Upper lobe of left lung (tissue), 6 donors: ENCODE measurements at regions not wholly inside any gene's neighbourhood (a gene's known extent, or its start where the extent isn't known, plus 50 kb on each side); places are given as distances from the start of the nearest gene placed in this dataset.

Experiments
- ATAC-seq, 2 donors: fragments of 200-7000 bp; cut with Tn5 transposase; one replicate each; pipeline ENCODE4 v1.9.1; 2022; ENCODE audit warnings: mild to moderate bottlenecking in 2 of 2, moderate library complexity in 2 of 2; ENCODE audit not compliant: low FRiP score in 2 of 2
- DNase-seq, 2 donors: peaks; one replicate each; pipeline ENCODE4 v3.0.0-alpha.2; 2019 to 2020
- H3K27ac ChIP-seq, 4 donors: fragments of 200-600 bp; sonication (generic); one replicate each; pipeline ENCODE4 v1.5.1; 2016 to 2019
- H3K27me3 ChIP-seq, 4 donors: fragments of 200-600 bp; sonication (generic); one replicate each; pipeline ENCODE4 v1.5.1; 2017 to 2019
- H3K36me3 ChIP-seq, 4 donors: fragments of 200-600 bp; sonication (generic); one replicate each; pipeline ENCODE4 v1.5.1; 2016 to 2019
- H3K4me1 ChIP-seq, 4 donors: fragments of 200-600 bp; sonication (generic); one replicate each; pipeline ENCODE4 v1.5.1; 2018 to 2019
- H3K4me3 ChIP-seq, 4 donors: fragments of 200-600 bp; sonication (generic); one replicate each; pipeline ENCODE4 v1.5.1; 2017 to 2019; ENCODE audit warnings: mild to moderate bottlenecking in 2 of 4, moderate library complexity in 1 of 4
- H3K9me3 ChIP-seq, 4 donors: fragments of 200-600 bp; sonication (generic); one replicate each; pipeline ENCODE4 v1.5.1; 2018 to 2019
- CTCF ChIP-seq, 6 experiments: fragments of 450-650 bp in 4 of 6; fragments of 200-600 bp in 2 of 6; sonication (generic) in 2 of 6; IDR thresholded peaks; one replicate each; pipeline ENCODE4 v1.5.1; 2016 to 2019; ENCODE audit warnings: antibody characterized with exemption in 6 of 6
- EP300 ChIP-seq, 4 donors: sonication (generic); formaldehyde crosslinking; IDR thresholded peaks; one replicate each; pipeline ENCODE4 v1.5.1; 2017; ENCODE audit warnings: antibody characterized with exemption in 4 of 4, control low read depth in 2 of 4
- POLR2A ChIP-seq, 4 donors: fragments of 450-650 bp; IDR thresholded peaks; one replicate each; pipeline ENCODE4 v1.5.1; 2016 to 2017; ENCODE audit warnings: antibody characterized with exemption in 4 of 4, mild to moderate bottlenecking in 2 of 4
- POLR2AphosphoS5 ChIP-seq, 2 donors: sonication (generic); formaldehyde crosslinking; IDR thresholded peaks; one replicate each; pipeline ENCODE4 v1.5.1; 2017; ENCODE audit warnings: antibody characterized with exemption in 2 of 2
- WGBS, 2 donors: methylation state at CpG; one replicate each; pipeline ENCODE4 v1.1.5; 2017 to 2018; 5-methylcytosine and 5-hydroxymethylcytosine counted together
- donor health status: DM: no; HTN: no; CAD: no; lungs with moderate emphysema.
- donor health status: DM: no; HTN: yes; CAD: no; lungs with severe emphysema.

- H3K9me3 ChIP-seq: no peaks in the 10 kb centered on the region
- 60 to 62% methylated on average over 2 of the region's 2 CpGs for WGBS, 2 donors
- no peaks in the 10 kb centered on the region for H3K36me3 ChIP-seq
- no peaks in the 10 kb centered on the region for H3K4me1 ChIP-seq
- no peaks in the 10 kb centered on the region for H3K27me3 ChIP-seq
- TF ChIP-seq EP300 (IDR thresholded peaks at IDR 0.05) (no peak), POLR2A (IDR thresholded peaks at IDR 0.05) (no peak), CTCF (IDR thresholded peaks at IDR 0.05) (no peak), POLR2AphosphoS5 (IDR thresholded peaks at IDR 0.05) (no peak)
- no peak overlapping the region for H3K27ac ChIP-seq
- ATAC-seq (no peak), DNase-seq (no peak)
- no peak overlapping the region for H3K4me3 ChIP-seq
Measured at GRCh38 chr3:165538166-165538565, 299.1 kb downstream of the BCHE start.

GRCh38 chr3:165532851-165533250, 304.4 kb downstream of the BCHE start:
- Histone ChIP-seq H3K4me1 (no peaks in the 10 kb centered on the region), H3K27ac (no peak overlapping the region), H3K27me3 (no peaks in the 10 kb centered on the region), H3K36me3 (no peaks in the 10 kb centered on the region), H3K4me3 (no peak overlapping the region), H3K9me3 (no peaks in the 10 kb centered on the region)
- WGBS, 2 donors: 71 to 82% methylated on average over 1 of the region's 1 CpG
- no peak for DNase-seq
- no peak for ATAC-seq
- TF ChIP-seq POLR2A (IDR thresholded peaks at IDR 0.05): no peak
- TF ChIP-seq CTCF (IDR thresholded peaks at IDR 0.05): no peak
- TF ChIP-seq EP300 (IDR thresholded peaks at IDR 0.05): no peak
- no peak for TF ChIP-seq POLR2AphosphoS5 (IDR thresholded peaks at IDR 0.05)

DNA sequence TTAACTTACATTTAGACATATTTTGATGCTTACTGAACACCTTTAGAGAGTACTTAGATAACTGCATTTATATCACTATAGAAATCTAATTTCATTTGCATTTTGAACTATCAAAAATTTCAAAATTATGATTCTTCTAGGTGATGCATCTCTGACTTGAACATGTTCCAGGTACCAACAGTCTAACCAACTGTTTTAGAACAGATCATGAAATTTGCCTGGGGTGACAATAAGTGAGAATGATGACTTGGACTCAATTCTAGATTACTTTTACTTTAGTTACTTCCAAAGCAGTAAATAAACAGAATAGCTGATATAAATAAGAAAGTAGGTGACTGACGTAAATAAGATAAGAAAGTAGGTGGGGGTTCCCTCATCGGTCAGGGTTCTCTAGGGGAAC, 307.8 kb downstream of the BCHE start:
- Histone ChIP-seq H3K4me3 (no peak overlapping the region), H3K9me3 (no peaks in the 10 kb centered on the region), H3K4me1 (no peaks in the 10 kb centered on the region), H3K27me3 (no peaks in the 10 kb centered on the region), H3K27ac (no peak overlapping the region), H3K36me3 (no peaks in the 10 kb centered on the region)
- no peak for ATAC-seq
- no peak for DNase-seq
- no peak for TF ChIP-seq POLR2AphosphoS5 (IDR thresholded peaks at IDR 0.05)
- TF ChIP-seq POLR2A (IDR thresholded peaks at IDR 0.05): no peak
- no peak for TF ChIP-seq CTCF (IDR thresholded peaks at IDR 0.05)
- no peak for TF ChIP-seq EP300 (IDR thresholded peaks at IDR 0.05)
- 70 to 86% methylated on average over 2 of the region's 2 CpGs for WGBS, 2 donors

- Histone ChIP-seq H3K36me3 (no peaks in the 10 kb centered on the region), H3K27me3 (no peaks in the 10 kb centered on the region), H3K4me3 (no peak overlapping the region), H3K4me1 (no peaks in the 10 kb centered on the region), H3K9me3 (no peaks in the 10 kb centered on the region), H3K27ac (no peak overlapping the region)
- DNase-seq (no peak), ATAC-seq (no peak)
- 19 to 26% methylated on average over 2 of the region's 2 CpGs for WGBS, 2 donors
- TF ChIP-seq CTCF (IDR thresholded peaks at IDR 0.05) (no peak), POLR2AphosphoS5 (IDR thresholded peaks at IDR 0.05) (no peak), POLR2A (IDR thresholded peaks at IDR 0.05) (no peak), EP300 (IDR thresholded peaks at IDR 0.05) (no peak)
Measured at GRCh38 chr3:165526367-165526766, 310.9 kb downstream of the BCHE start.

DNA sequence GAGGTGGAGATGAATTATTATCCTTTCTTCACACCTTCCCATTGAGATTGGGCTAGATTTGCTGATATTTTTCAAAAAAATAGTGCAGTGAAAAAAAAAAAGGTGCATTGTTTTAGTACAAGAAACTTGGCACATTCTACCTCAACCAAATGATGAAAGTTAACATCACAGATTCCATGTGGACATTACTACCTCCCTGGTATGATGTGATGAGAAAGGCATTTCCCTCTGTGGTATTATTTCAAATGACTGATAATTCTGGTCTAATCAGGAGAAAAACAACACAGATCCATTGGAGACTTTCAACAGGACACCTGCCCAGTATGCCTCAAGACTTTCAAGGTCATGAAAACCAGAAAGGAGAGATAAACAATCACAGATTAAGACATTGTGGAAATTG, 313.4 kb downstream of the BCHE start:
- ATAC-seq: no peak
- no peaks in the 10 kb centered on the region for H3K27me3 ChIP-seq
- H3K9me3 ChIP-seq: no peaks in the 10 kb centered on the region

More for the DNA sequence above, 313.4 kb downstream of the BCHE start:
- Histone ChIP-seq H3K4me3 (no peak overlapping the region), H3K4me1 (no peaks in the 10 kb centered on the region), H3K36me3 (no peaks in the 10 kb centered on the region), H3K27ac (no peak overlapping the region)
- no peak for DNase-seq
- no peak for TF ChIP-seq POLR2A (IDR thresholded peaks at IDR 0.05)
- TF ChIP-seq EP300 (IDR thresholded peaks at IDR 0.05): no peak
- TF ChIP-seq CTCF (IDR thresholded peaks at IDR 0.05): no peak
- TF ChIP-seq POLR2AphosphoS5 (IDR thresholded peaks at IDR 0.05): no peak
